Spleen (tissue), 7 donors: ENCODE measurements at regions not wholly inside any gene's neighbourhood (a gene's known extent, or its start where the extent isn't known, plus 50 kb on each side); places are given as distances from the start of the nearest gene placed in this dataset.
"Not testable (repeated sequence)": the region's sequence is repeated elsewhere in the genome, so short reads cannot be mapped to it uniquely, and the experiment has no call there.

ENCODE experiments used
- POLR2A ChIP-seq, 3 donors: fragments of 450-650 bp; IDR thresholded peaks; one replicate each; pipeline ENCODE4 v1.5.1; 2017; ENCODE audit warnings: antibody characterized with exemption in 3 of 3, mild to moderate bottlenecking in 1 of 3
- POLR2AphosphoS5 ChIP-seq, 3 donors: sonication (generic); formaldehyde crosslinking; IDR thresholded peaks; one replicate each; pipeline ENCODE4 v1.5.1; 2017; ENCODE audit warnings: antibody characterized with exemption in 3 of 3
- TF ChIP-seq, protein P1 (sequence below), 11 experiments: fragments of 200-600 bp in 7 of 11; fragments of 450-650 bp in 4 of 11; sonication (generic) in 4 of 11; IDR thresholded peaks in 8 of 11; conservative IDR thresholded peaks in 3 of 11; 1 replicate in 7 of 11; 2 replicates in 4 of 11; pipeline versions ENCODE4 v1.4.0 to v1.8.0; 2016 to 2021; ENCODE audit warnings: antibody characterized with exemption in 11 of 11, inconsistent platforms in 4 of 11, mild to moderate bottlenecking in 1 of 11
- donor health status: DM: no; HTN: no; CAD: no; lungs with moderate emphysema.
- donor health status: DM: no; HTN: no; CAD: no.
- donor health status: DM: no; HTN: no; CAD: no.

DNA sequence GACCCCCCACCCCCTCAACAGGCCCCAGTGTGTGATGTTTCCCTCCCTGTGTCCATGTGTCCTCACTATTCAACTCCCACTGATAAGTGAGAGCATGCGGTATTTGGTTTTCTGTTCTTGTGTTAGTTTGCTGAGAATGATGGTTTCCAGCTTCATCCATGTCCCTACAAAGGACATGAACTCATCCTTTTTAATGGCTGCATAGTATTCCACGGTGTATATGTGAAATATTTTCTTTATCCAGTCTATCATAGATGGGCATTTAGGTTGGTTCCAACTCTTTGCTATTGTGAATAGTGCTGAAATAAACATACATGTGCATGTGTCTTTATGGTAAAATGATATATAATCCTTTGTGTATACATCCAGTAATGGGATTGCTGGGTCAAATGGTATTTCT, 130.8 kb upstream of the FOXG1 start:
- TF ChIP-seq, protein P1, sequence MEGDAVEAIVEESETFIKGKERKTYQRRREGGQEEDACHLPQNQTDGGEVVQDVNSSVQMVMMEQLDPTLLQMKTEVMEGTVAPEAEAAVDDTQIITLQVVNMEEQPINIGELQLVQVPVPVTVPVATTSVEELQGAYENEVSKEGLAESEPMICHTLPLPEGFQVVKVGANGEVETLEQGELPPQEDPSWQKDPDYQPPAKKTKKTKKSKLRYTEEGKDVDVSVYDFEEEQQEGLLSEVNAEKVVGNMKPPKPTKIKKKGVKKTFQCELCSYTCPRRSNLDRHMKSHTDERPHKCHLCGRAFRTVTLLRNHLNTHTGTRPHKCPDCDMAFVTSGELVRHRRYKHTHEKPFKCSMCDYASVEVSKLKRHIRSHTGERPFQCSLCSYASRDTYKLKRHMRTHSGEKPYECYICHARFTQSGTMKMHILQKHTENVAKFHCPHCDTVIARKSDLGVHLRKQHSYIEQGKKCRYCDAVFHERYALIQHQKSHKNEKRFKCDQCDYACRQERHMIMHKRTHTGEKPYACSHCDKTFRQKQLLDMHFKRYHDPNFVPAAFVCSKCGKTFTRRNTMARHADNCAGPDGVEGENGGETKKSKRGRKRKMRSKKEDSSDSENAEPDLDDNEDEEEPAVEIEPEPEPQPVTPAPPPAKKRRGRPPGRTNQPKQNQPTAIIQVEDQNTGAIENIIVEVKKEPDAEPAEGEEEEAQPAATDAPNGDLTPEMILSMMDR (IDR thresholded peaks at IDR 0.05 in 8 of 11, conservative IDR thresholded peaks at IDR 0.05 in 3 of 11) = not testable (repeated sequence)
- not testable (repeated sequence) for TF ChIP-seq POLR2AphosphoS5, POLR2A (IDR thresholded peaks at IDR 0.05)
